GM21737 (cell line): ENCODE measurements at regions not wholly inside any gene's neighbourhood (a gene's known extent, or its start where the extent isn't known, plus 50 kb on each side); places are given as distances from the start of the nearest gene placed in this dataset.

Experiments
- ATAC-seq: cut with Tn5 transposase; IDR thresholded peaks from one replicate; pipeline ENCODE4 v1.9.1; 2021; ENCODE audit warnings: mild to moderate bottlenecking, moderate library complexity; ENCODE audit not compliant: unreplicated experiment

GRCh38 chr16:74100395-74101326, 196.0 kb upstream of the PSMD7 start:
- no peak for ATAC-seq

GRCh38 chr16:74099530-74099929, 197.1 kb upstream of the PSMD7 start:
- ATAC-seq: no peak

GRCh38 chr16:74094962-74095361, 201.7 kb upstream of the PSMD7 start:
- no peak for ATAC-seq

DNA sequence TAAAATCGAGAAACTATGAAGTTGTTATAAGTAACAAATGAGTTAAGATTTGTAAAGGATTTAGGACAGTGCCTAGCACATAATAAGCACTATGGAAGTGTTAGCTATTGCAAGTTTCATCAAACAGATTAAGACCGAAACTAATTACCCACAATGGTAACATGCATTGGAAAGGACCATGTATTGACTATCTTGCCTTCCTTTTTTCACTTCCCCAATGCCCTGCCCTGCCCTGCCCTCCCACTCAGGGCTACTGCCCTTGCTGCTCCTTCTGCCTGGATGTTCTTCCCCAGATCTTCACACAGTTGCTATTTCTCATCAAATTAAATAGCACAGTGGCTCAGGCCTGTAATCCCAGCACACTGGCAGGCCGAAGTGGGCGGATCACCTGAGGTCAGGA, 202.1 kb upstream of the PSMD7 start:
- ATAC-seq: no peak

GRCh38 chr16:74092336-74092735, 204.3 kb upstream of the PSMD7 start:
- no peak for ATAC-seq

DNA sequence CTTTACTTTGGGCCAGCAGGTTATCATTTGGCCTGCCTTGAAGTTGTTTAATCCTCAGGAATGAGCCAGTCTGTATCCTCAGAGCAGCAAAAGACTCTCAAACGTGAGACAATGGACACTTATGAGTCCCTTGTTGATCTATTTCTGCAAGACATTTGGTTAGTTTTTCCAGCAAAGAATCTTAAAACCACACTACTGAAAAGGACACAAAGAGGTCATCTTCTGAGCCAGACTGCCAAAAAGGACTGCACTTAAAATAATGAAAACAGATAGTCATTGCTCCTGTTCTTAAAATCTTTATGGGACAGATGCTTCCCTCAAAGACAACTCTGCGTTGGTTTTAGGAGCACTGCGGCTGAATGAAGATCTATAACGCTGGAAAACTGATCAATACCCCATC, 205.7 kb upstream of the PSMD7 start:
- no peak for ATAC-seq

DNA sequence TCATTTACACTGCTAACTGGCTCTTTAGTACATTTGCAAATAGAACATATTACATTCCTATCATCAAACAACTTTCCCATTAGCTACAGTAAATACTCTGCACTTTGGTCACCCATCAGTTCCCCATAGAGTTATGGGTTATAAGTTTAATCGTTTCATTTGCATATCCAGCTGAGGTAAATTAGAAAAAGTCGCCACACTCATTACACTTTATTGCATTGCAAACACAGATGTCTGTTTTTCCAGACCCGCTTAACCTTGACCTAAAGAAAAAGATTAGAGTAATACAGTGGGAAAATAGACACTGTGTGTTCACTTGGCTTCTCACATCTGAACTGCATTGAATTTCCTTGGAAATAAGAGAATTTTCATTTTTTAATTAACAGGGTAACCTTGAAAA, 213.1 kb upstream of the PSMD7 start:
- no peak for ATAC-seq

DNA sequence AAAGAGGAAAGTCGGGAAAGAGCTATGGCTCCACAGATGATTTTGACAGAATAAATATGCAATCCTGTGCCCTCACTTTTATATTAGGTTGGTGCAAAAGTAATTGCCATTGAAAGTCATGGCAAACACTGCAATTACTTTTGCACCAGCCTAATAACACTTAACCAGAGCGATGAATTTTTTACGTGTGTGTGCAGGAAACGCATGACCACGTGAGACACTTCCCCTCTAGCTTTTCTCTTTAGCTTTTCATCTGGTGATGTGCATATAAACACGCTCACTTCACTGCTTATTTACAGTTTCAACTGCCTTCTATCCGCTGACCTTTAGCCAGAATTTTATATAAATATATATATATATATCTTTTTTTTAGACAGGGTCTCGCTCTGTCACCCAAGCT, 216.3 kb upstream of the PSMD7 start:
- no peak for ATAC-seq

- no peak for ATAC-seq
Observed at GRCh38 chr16:74079232-74079586, 217.4 kb upstream of the PSMD7 start.

GRCh38 chr16:74078511-74079231, 217.9 kb upstream of the PSMD7 start:
- ATAC-seq: no peak

DNA sequence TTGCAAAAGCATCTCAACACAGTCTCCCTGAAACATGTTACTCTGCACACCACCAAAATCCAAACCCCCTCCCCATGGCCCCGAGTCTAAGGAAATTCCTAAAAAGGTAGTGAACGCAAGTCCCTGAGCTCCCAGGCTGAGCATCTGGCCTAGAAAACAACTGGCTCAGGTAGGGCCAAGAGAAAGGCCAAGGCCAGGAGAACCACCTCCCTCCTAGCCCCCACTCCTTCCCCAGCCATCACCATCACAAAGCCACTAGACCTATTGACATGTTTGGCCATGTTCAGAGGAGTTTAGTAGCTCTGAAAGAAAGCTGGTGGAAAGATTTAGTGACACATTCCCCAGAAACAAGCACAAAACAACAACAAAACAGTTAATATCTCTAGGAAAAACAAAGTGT, 220.0 kb upstream of the PSMD7 start:
- ATAC-seq: no peak

DNA sequence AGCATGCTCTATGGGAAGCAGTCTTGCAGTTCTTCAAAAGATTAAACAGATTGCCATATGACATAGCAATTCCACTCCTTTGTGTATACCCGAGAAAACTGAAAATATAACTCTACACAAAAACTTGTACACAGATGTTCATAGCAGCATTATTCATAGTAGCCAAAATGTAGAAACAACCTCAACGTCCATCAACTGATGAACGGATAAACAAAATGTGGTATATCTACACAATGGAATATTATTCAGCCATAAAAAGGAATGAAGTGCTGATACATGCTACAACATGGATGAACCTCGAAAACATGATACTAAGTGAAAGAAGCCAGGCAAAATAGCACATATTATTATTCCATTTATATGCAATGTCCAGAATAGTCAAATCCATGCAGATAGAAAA, 221.2 kb upstream of the PSMD7 start:
- no peak for ATAC-seq

- no peak for ATAC-seq
Observed at GRCh38 chr16:74073456-74073855, 223.2 kb upstream of the PSMD7 start.

GRCh38 chr16:74071996-74072535, 224.5 kb upstream of the PSMD7 start:
- ATAC-seq: no peak

DNA sequence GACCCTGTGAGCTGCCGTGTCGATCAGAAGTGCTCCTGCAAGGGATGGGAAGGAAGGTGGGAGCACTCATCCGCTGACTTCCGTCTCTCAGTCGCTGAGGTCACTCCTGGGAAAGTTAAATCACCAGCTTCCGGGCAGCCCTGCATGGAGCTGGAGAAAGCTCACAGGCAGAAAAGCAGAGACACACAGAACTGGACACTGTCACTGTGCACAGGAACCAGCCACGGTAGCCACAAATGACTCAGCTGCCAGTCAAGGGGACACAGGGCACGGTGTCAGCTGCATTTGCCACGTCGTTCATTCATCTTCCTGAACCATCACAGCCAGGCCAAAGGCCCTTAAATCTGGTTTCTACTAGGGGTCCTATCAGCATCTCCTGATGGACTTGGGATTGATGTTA, 226.4 kb upstream of the PSMD7 start:
- no peak for ATAC-seq

GRCh38 chr16:74064120-74064735, 232.4 kb upstream of the PSMD7 start:
- no peak for ATAC-seq

DNA sequence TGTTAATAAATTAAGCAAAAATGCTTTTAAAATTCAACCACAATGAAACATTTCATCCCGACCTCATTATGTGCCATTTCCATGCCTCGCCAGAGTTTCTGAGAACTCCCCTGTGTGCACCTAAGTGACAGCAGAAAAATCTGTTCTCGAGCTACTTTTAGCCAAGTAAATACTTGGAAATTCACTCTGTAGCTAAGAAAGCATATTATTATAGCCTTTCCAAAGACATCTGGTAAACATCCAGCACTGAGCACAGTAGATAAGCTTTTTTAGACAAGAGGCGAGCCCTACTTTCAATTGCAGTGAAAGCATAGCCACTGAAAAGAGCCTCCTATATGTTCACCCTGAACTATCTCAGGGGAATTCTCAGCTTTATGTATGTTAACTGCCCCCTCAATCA, 242.8 kb upstream of the PSMD7 start:
- no peak for ATAC-seq

DNA sequence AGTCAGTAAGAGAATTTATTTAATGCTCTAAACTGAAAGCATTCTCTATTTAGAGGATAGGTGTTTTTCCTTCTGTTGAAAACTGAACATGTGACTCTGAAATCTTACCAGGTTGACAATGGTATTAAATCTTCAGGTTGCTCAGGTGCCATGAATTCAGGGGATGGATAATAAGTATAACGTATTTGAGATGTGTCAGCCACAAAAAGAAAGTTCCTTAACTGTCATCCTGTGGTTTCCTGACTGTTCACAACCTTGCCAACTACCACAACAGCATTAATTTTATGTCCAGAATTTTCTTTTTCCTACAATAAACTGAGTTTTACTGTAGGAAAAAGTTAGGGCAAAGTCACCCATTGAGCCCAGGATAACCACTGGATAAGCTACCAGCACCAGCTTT, 243.3 kb upstream of the PSMD7 start:
- ATAC-seq: no peak

DNA sequence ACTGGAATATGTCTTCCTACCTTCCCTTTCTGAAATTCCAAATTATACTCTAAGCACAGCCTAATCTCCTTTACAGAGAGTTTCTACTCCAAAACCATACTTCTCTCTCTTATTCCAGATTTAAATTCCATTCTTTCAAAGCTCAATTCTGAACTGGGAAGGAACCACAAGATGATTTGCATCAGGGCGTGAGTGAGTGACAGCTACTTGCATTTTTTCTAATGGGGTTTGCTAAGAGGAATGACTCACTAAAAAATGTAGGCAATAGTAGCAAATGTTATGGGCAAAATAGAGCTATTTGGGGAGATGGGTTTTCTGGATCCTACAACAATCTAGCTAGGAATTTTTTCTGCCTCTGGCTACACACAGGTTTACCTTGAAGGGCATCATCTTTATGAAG, 244.6 kb upstream of the PSMD7 start:
- ATAC-seq: no peak

- no peak for ATAC-seq
Observed at GRCh38 chr16:74049027-74049426, 247.6 kb upstream of the PSMD7 start.

DNA sequence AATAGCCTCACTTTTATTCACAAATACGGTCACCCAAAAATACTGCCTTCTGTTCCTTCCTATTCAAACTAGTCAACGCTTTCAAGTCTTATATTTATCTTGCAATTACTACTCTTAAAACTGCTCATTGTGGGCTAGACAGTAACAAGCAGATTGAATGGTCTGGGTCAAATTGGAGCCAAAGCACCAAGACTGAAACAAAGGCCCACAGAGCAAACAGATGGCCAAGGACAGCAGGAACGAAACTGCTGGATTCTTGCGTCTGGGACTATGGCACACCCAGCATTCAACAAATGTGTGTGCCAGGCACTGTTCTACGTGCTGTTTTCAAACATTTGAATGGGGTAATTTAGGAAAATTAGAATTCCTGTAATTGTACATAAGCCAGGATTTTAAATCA, 250.1 kb upstream of the PSMD7 start:
- no peak for ATAC-seq

GRCh38 chr16:74045513-74045912, 251.1 kb upstream of the PSMD7 start:
- ATAC-seq: no peak
